ENCODE measurements at regions not wholly inside any gene's neighbourhood (a gene's known extent, or its start where the extent isn't known, plus 50 kb on each side); places are given as distances from the start of the nearest gene placed in this dataset.
"Not testable (repeated sequence)": the region's sequence is repeated elsewhere in the genome, so short reads cannot be mapped to it uniquely, and the experiment has no call there.

DNA sequence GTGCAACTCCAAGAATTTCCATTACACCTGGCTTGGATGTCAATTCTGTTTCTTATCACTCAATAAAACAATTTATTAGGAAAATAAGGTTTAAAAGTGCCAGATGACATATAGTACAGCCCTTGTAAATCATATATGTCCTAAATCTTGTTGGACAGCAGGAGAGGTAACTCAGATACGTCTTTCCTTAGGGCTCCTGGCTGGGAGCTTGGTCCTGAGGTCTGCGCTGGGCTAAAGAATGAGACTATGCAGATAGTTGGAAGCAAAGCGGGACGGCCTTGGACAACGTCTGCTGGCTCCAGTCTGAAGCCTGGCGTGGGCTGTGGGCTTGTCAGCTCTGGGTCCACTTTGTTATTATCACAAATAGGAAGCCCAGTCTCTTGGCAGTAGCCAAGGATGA lies 377.0 kb downstream of the DLEU7 start:
- ATAC-seq: no peak
- TF ChIP-seq PATZ1 (CRISPR knock-in tag; IDR thresholded peaks at IDR 0.05; ENCODE audit: borderline replicate concordance) (no peak), ESRRG (CRISPR knock-in tag; IDR thresholded peaks at IDR 0.05) (no peak), ZNF8 (CRISPR knock-in tag; IDR thresholded peaks at IDR 0.05) (no peak), ZC3H10 (CRISPR knock-in tag; IDR thresholded peaks at IDR 0.05) (no peak), RARB (CRISPR knock-in tag; IDR thresholded peaks at IDR 0.05) (no peak), SNAI2 (CRISPR knock-in tag; IDR thresholded peaks at IDR 0.05) (no peak), ZNF565 (CRISPR knock-in tag; conservative IDR thresholded peaks at IDR 0.05; ENCODE audit: low read depth) (no peak), OSR1 (CRISPR knock-in tag; IDR thresholded peaks at IDR 0.05) (no peak), ZFP30 (CRISPR knock-in tag; IDR thresholded peaks at IDR 0.05) (no peak), GLIS3 (CRISPR knock-in tag; IDR thresholded peaks at IDR 0.05) (no peak), ZFP3 (CRISPR knock-in tag; IDR thresholded peaks at IDR 0.05) (no peak)

DNA sequence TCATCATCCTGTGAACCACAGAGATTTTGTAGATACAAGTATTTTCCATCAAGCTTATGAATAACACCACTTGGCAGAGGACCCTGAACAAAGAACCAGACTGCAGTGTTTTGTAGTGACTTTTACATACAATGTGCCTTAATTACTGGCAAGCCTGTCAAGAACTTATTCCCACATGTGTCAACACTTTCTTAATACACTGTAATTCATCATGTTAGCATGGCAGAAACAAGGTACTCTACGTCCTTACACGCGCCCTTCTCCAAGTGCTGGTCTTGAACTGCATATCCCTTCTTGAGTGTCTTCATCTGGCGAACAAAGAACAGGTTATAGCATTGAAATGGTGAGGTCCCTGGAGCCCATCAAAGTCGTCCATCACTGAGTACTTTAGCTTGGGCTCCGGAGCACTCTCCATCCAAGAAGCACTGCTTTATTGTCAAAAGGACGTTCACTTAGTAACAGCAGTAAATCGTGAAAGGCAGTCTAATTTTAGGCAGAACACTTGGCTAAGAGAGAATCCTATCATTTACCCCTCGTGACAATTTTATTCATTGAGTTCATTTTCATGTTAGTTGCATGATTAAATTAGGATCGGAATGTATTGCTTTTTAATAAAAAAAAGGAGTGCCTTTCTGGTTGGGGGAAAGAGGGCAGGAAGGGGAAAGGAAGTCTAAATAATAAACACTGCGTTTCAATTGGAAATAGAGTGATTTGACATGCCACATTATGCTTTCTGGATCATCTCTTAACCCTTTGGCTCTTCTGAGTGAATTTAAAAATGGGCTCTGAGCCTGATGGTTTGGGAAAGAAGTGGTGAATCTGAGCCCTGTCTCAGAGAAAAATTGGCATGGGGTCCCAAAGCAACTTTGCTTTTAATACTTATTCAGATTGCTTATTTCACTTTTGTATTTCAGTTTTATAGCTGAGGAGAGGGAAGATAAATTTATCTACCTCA lies 376.1 kb downstream of the DLEU7 start:
- ATAC-seq: no peak
- TF ChIP-seq TSHZ2 (CRISPR knock-in tag; IDR thresholded peaks at IDR 0.05) (no peak), ISL1 (CRISPR knock-in tag; IDR thresholded peaks at IDR 0.05) (no peak), ZNF8 (CRISPR knock-in tag; IDR thresholded peaks at IDR 0.05) (no peak), GLIS3 (CRISPR knock-in tag; IDR thresholded peaks at IDR 0.05) (no peak), OSR1 (CRISPR knock-in tag; IDR thresholded peaks at IDR 0.05) (no peak), ARNTL (CRISPR knock-in tag; IDR thresholded peaks at IDR 0.05; ENCODE audit: borderline replicate concordance, low read depth) (no peak), SNAI2 (CRISPR knock-in tag; IDR thresholded peaks at IDR 0.05) (no peak), ZFP30 (CRISPR knock-in tag; IDR thresholded peaks at IDR 0.05) (no peak), BACH2 (CRISPR knock-in tag; IDR thresholded peaks at IDR 0.05; ENCODE audit: borderline replicate concordance) (no peak), ZNF565 (CRISPR knock-in tag; conservative IDR thresholded peaks at IDR 0.05; ENCODE audit: low read depth) (no peak), ESRRG (CRISPR knock-in tag; IDR thresholded peaks at IDR 0.05) (no peak)
- TF ChIP-seq, protein P1, sequence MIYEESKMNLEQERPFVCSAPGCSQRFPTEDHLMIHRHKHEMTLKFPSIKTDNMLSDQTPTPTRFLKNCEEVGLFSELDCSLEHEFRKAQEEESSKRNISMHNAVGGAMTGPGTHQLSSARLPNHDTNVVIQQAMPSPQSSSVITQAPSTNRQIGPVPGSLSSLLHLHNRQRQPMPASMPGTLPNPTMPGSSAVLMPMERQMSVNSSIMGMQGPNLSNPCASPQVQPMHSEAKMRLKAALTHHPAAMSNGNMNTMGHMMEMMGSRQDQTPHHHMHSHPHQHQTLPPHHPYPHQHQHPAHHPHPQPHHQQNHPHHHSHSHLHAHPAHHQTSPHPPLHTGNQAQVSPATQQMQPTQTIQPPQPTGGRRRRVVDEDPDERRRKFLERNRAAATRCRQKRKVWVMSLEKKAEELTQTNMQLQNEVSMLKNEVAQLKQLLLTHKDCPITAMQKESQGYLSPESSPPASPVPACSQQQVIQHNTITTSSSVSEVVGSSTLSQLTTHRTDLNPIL (CRISPR knock-in tag; IDR thresholded peaks at IDR 0.05; ENCODE audit: low read depth): no peak
- TF ChIP-seq, protein P2, sequence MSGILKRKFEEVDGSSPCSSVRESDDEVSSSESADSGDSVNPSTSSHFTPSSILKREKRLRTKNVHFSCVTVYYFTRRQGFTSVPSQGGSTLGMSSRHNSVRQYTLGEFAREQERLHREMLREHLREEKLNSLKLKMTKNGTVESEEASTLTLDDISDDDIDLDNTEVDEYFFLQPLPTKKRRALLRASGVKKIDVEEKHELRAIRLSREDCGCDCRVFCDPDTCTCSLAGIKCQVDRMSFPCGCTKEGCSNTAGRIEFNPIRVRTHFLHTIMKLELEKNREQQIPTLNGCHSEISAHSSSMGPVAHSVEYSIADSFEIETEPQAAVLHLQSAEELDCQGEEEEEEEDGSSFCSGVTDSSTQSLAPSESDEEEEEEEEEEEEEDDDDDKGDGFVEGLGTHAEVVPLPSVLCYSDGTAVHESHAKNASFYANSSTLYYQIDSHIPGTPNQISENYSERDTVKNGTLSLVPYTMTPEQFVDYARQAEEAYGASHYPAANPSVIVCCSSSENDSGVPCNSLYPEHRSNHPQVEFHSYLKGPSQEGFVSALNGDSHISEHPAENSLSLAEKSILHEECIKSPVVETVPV (CRISPR knock-in tag; IDR thresholded peaks at IDR 0.05): no peak

DNA sequence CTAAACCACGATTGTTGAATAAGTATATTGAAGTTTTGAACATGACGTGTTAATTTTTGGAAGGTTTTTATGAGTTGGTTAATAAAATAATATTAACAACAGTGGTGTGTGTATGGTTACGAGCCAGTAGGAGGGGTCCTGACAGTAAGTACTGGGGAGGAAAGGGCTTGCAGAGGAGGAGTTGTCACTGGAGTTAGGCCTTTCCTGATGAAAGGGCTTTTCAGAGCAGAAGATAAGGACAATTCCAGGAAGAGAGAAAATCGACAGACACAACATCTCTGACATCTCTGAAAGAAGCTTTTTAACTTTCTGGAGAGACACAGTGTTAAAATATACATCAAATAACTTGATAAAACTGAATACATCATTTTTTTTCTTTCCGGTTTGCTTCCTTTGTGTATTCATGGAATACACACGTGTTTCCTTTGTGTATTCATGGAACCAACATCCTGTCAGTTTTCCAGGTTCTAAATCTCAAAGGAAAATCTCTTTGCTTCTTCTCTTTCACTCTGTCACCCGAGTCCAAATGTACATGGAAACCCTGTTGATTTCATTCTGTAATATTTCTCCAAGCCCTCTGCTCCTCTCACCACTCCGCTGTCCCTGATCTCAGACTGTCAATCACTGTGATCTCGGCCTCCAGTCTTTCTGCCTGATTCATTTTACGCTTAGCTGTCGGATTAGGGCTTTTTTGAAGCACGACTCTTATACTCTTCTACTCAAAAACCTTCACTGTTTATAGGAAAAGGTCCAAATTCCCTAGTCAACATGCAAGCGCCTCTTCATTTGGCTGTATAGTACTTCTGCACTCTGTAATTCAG lies 374.4 kb downstream of the DLEU7 start:
- TF ChIP-seq BACH2 (CRISPR knock-in tag; IDR thresholded peaks at IDR 0.05; ENCODE audit: borderline replicate concordance): no peak
- no peak for TF ChIP-seq ZNF565 (CRISPR knock-in tag; conservative IDR thresholded peaks at IDR 0.05; ENCODE audit: low read depth)
- no peak for TF ChIP-seq TCF4 (CRISPR knock-in tag; IDR thresholded peaks at IDR 0.05; ENCODE audit: borderline replicate concordance)
- no peak for TF ChIP-seq RARB (CRISPR knock-in tag; IDR thresholded peaks at IDR 0.05)
- TF ChIP-seq PATZ1 (CRISPR knock-in tag; IDR thresholded peaks at IDR 0.05; ENCODE audit: borderline replicate concordance): no peak
- TF ChIP-seq ZFP3 (CRISPR knock-in tag; IDR thresholded peaks at IDR 0.05): no peak
- TF ChIP-seq, protein P1 (CRISPR knock-in tag; IDR thresholded peaks at IDR 0.05; ENCODE audit: low read depth): no peak
- TF ChIP-seq OSR1 (CRISPR knock-in tag; IDR thresholded peaks at IDR 0.05): no peak
- no peak for TF ChIP-seq PPARA (CRISPR knock-in tag; IDR thresholded peaks at IDR 0.05; ENCODE audit: borderline replicate concordance)
- no peak for TF ChIP-seq ARNTL (CRISPR knock-in tag; IDR thresholded peaks at IDR 0.05; ENCODE audit: borderline replicate concordance, low read depth)
- no peak for TF ChIP-seq GLIS3 (CRISPR knock-in tag; IDR thresholded peaks at IDR 0.05)
- TF ChIP-seq, protein P2 (CRISPR knock-in tag; IDR thresholded peaks at IDR 0.05): no peak
- TF ChIP-seq CSDC2 (CRISPR knock-in tag; IDR thresholded peaks at IDR 0.05): no peak
- ATAC-seq: no peak

DNA sequence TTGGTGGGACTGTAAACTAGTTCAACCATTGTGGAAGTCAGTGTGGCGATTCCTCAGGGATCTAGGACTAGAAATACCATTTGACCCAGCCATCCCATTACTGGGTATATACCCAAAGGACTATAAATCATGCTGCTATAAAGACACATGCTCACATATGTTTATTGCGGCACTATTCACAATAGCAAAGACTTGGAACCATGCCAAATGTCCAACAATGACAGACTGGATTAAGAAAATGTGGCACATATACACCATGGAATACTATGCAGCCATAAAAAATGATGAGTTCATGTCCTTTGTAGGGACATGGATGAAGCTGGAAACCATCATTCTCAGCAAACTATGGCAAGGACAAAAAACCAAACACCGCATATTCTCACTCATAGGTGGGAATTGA lies 370.4 kb downstream of the DLEU7 start:
- ATAC-seq: not testable (repeated sequence)

All from SK-N-SH treated with all-trans-retinoic acid at 6 μM for 48 hours (cell line).